22Rv1 (cell line): ENCODE measurements at regions not wholly inside any gene's neighbourhood (a gene's known extent, or its start where the extent isn't known, plus 50 kb on each side); places are given as distances from the start of the nearest gene placed in this dataset.

Experiments
- ZFX ChIP-seq: fragments of 450-650 bp; IDR thresholded peaks from 2 replicates; pipeline ENCODE4 v1.6.1; 2017; ENCODE audit warnings: antibody characterized with exemption, borderline replicate concordance
- TF ChIP-seq, protein P1 (sequence below): fragments of 450-650 bp; IDR thresholded peaks from 2 replicates; pipeline ENCODE4 v1.5.1; 2017; ENCODE audit warnings: mild to moderate bottlenecking

DNA sequence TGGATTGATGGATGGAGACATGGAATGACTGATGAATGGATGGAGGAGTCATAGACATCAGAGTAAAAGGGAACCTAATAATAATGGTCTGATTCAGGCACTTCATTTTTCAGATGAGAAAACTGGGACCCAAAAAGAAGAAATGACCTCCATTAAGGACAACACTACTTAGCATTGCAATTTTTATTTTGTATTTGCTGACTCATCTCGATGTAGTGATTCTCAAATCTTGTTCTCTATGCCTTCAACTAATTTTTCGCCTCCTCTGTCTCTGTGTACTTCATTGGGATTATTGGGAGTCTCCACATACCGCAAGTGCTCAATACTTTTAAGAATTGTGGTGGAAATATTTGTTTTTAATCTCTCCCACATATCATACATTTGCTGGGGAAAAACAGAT, 446.2 kb upstream of the FSHR start:
- TF ChIP-seq, protein P1, sequence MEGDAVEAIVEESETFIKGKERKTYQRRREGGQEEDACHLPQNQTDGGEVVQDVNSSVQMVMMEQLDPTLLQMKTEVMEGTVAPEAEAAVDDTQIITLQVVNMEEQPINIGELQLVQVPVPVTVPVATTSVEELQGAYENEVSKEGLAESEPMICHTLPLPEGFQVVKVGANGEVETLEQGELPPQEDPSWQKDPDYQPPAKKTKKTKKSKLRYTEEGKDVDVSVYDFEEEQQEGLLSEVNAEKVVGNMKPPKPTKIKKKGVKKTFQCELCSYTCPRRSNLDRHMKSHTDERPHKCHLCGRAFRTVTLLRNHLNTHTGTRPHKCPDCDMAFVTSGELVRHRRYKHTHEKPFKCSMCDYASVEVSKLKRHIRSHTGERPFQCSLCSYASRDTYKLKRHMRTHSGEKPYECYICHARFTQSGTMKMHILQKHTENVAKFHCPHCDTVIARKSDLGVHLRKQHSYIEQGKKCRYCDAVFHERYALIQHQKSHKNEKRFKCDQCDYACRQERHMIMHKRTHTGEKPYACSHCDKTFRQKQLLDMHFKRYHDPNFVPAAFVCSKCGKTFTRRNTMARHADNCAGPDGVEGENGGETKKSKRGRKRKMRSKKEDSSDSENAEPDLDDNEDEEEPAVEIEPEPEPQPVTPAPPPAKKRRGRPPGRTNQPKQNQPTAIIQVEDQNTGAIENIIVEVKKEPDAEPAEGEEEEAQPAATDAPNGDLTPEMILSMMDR: no peak
- no peak for TF ChIP-seq ZFX
